Brain microvascular endothelial cell (primary cell): ENCODE measurements at regions not wholly inside any gene's neighbourhood (a gene's known extent, or its start where the extent isn't known, plus 50 kb on each side); places are given as distances from the start of the nearest gene placed in this dataset.
"Not testable (repeated sequence)": the region's sequence is repeated elsewhere in the genome, so short reads cannot be mapped to it uniquely, and the experiment has no call there.

Experiments used
- DNase-seq: peaks from one replicate; pipeline ENCODE4 v3.0.0-alpha.2; 2020
- H3K27ac ChIP-seq: fragments of 250-450 bp; sonication (Bioruptor Pico); 2 replicates; pipeline ENCODE4 v1.5.1; 2020; ENCODE audit warnings: mild to moderate bottlenecking, moderate library complexity
- H3K27me3 ChIP-seq: fragments of 250-450 bp; sonication (Bioruptor Pico); replicated peaks from 2 replicates; pipeline ENCODE4 v1.5.1; 2020; ENCODE audit warnings: mild to moderate bottlenecking
- H3K36me3 ChIP-seq: fragments of 250-450 bp; sonication (Bioruptor Pico); replicated peaks from 2 replicates; pipeline ENCODE4 v1.5.1; 2020; ENCODE audit warnings: mild to moderate bottlenecking
- H3K4me3 ChIP-seq: 2 replicates; pipeline ENCODE4 v1.5.1; 2011; ENCODE audit warnings: low read depth, mild to moderate bottlenecking, control low read depth, low read length, moderate library complexity
- in situ Hi-C: cut with HindIII; loops from 2 replicates; pipeline ENCODE4 v1.10.0; 2017; ENCODE audit warnings: low sequenced_read_pairs, low pct_ligation_motif_present
- TF ChIP-seq, protein P1 (sequence below): IDR thresholded peaks from 2 replicates; pipeline ENCODE4 v1.5.1; 2011; ENCODE audit warnings: low read depth, mild to moderate bottlenecking, moderate library complexity, low read length, control low read depth, inconsistent platforms; ENCODE audit errors: missing control alignments

GRCh38 chr5:74521401-74521800, 119.1 kb downstream of the ENC1 start:
- DNase-seq: no peak
- Histone ChIP-seq H3K27me3 (no peaks in the 10 kb centered on the region), H3K4me3 (no peak overlapping the region), H3K27ac (no peak overlapping the region), H3K36me3 (no peaks in the 10 kb centered on the region)
- in situ Hi-C loops: no loop called here
- TF ChIP-seq, protein P1, sequence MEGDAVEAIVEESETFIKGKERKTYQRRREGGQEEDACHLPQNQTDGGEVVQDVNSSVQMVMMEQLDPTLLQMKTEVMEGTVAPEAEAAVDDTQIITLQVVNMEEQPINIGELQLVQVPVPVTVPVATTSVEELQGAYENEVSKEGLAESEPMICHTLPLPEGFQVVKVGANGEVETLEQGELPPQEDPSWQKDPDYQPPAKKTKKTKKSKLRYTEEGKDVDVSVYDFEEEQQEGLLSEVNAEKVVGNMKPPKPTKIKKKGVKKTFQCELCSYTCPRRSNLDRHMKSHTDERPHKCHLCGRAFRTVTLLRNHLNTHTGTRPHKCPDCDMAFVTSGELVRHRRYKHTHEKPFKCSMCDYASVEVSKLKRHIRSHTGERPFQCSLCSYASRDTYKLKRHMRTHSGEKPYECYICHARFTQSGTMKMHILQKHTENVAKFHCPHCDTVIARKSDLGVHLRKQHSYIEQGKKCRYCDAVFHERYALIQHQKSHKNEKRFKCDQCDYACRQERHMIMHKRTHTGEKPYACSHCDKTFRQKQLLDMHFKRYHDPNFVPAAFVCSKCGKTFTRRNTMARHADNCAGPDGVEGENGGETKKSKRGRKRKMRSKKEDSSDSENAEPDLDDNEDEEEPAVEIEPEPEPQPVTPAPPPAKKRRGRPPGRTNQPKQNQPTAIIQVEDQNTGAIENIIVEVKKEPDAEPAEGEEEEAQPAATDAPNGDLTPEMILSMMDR: no peak

DNA sequence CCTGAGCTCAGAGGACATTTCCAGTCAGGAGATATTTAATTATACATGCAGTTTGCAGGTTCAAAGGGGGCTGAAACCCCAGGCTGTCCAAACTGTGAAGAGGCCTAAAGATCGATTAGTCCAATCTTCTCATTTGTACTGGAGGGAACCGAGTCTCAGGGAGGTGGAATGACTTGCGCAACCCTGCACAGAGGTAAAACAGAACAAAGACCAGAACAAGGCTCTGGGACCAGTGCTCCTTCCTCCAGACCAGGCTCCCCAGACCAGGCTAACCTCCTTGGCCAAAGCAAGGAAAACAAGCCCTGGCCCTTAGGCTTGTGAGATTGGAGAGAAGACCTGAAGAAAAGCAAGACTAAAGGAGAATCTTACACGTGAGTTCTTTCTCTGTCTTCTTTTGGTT, 120.8 kb downstream of the ENC1 start:
- no peaks in the 10 kb centered on the region for H3K36me3 ChIP-seq
- no peak overlapping the region for H3K4me3 ChIP-seq
- in situ Hi-C loops: no loop called here
- H3K27ac ChIP-seq: no peak overlapping the region
- TF ChIP-seq, protein P1: no peak
- no peak for DNase-seq
- H3K27me3 ChIP-seq: no peaks in the 10 kb centered on the region

DNA sequence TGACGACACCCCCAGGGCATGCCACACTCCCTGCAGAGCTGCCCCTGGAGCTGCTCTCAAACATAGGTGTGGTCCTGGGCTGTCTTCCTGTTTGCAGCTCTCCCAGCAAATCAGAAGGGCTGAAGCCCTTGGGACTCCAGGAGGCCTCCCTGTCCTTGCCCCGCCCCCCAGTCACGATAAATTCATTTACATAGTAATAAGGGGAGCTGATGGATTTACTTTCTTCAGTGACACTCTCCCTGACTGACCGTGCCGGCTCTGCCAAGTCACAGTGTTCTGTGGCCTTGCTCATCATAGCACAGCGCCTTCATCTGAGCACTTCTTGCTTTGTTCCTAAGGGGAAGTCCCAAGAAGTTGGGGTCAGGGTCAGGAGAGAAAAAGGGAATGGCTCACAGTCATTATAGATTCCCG, 121.4 kb downstream of the ENC1 start:
- DNase-seq: peak; percentile 40
- no peaks in the 10 kb centered on the region for H3K27me3 ChIP-seq
- H3K27ac ChIP-seq: no peak overlapping the region
- TF ChIP-seq, protein P1: no peak
- no peak overlapping the region for H3K4me3 ChIP-seq
- H3K36me3 ChIP-seq: no peaks in the 10 kb centered on the region
- in situ Hi-C loops: no loop called here

- Histone ChIP-seq H3K27me3 (no peaks in the 10 kb centered on the region), H3K36me3 (no peaks in the 10 kb centered on the region), H3K27ac (peak overlapping the region; percentile 56), H3K4me3 (no peak overlapping the region)
- TF ChIP-seq, protein P1: no peak
- peak; percentile 82 for DNase-seq
- in situ Hi-C loops: no loop called here
These were observed 122.8 kb downstream of the ENC1 start for GRCh38 chr5:74517700-74518099.

DNA sequence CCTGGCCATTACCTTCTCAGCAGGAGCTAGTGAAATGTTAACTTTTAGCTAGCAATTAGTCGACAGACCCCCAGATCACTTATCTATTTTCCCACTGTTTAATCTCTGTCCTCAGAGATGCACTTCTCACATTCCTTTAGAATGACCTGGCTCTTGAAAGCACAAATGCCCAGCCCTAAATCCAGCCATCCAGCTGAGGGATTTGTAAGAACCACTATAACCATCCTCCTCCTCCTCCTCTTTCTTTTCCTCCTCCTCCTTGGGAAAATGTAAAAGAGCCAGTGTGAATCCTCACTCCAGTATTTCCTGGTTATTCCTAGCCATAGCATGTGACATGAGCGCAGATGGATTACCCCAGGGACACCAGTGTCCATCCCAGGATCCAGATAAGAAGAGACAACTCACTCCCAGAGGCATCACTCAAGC, 124.3 kb downstream of the ENC1 start:
- no peaks in the 10 kb centered on the region for H3K36me3 ChIP-seq
- H3K27ac ChIP-seq: peak overlapping the region; percentile 3
- TF ChIP-seq, protein P1: no peak
- DNase-seq: peak; percentile 43
- H3K4me3 ChIP-seq: no peak overlapping the region
- no peaks in the 10 kb centered on the region for H3K27me3 ChIP-seq
- in situ Hi-C loops: no loop called here

DNA sequence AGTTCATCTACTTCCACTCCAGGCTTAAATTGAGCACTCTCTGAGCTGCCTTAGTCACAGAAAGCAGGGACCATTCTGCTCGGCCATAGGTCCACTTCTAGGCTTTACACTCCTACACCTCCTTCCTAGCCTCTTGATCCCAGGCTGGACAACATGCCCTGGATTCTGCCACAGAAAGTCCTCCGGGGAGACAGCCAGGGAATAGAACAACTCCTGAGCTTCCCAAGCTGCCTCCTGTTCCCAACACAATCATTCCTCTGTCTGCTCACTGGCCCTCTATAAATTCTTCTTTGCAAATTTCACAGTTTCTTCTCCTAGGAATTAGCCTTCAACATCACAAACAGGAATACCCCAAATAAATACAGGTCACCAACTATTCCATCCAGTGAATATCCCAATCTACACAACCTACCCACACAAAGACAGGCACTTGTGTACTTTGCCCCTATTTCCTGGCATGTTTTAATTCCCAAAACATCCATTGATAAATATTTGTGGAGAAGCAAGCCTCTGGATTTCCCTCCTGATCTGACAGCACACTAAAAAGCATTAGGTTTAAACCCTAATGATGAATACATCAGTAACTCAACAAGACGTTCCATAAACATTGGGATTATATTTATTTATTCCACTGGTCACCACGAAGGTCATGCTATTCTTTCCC, 125.5 kb downstream of the ENC1 start:
- Histone ChIP-seq H3K36me3 (no peaks in the 10 kb centered on the region), H3K27ac (no peak overlapping the region), H3K27me3 (no peaks in the 10 kb centered on the region), H3K4me3 (no peak overlapping the region)
- no peak for DNase-seq
- in situ Hi-C loops: no loop called here
- TF ChIP-seq, protein P1: no peak

GRCh38 chr5:74511770-74512169, 128.8 kb downstream of the ENC1 start:
- H3K36me3 ChIP-seq, in situ Hi-C loops, DNase-seq, H3K4me3 ChIP-seq, H3K27me3 ChIP-seq, H3K27ac ChIP-seq: not testable (repeated sequence)
